Esophagus mucosa (tissue), 1 donor: ENCODE measurements at regions not wholly inside any gene's neighbourhood (a gene's known extent, or its start where the extent isn't known, plus 50 kb on each side); places are given as distances from the start of the nearest gene placed in this dataset.
"Not testable (repeated sequence)": the region's sequence is repeated elsewhere in the genome, so short reads cannot be mapped to it uniquely, and the experiment has no call there.

Source experiments
- ATAC-seq: fragments of 200-7000 bp; cut with Tn5 transposase; one replicate; pipeline ENCODE4 v1.9.1; 2020
- donor health status: DM: yes; HTN: yes; CAD: no.

DNA sequence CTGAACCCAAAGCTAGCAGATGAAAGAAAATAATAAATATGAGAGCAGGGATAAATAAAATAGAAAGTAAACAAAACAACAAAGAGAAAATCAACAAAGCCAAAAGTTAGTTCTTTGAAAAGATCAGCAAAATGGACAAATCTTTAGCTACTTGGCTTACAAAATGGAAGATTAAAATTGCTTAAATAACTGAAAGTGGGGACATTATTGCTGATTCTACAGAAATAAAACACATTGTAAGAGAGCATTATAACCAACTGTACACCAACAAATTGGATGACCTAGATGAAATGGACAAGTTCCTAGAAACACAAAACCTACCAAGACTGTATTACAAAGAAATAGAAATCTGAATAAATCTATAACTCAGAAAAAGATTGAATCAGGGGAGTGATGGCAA is 238.3 kb upstream of the C1orf87 start:
- ATAC-seq = no peak

GRCh38 chr1:60299581-60299980 is 226.0 kb upstream of the C1orf87 start:
- no peak for ATAC-seq

GRCh38 chr1:60298290-60298689 is 224.7 kb upstream of the C1orf87 start:
- no peak for ATAC-seq

- ATAC-seq = no peak
Measured at GRCh38 chr1:60296794-60297193, 223.2 kb upstream of the C1orf87 start.

DNA sequence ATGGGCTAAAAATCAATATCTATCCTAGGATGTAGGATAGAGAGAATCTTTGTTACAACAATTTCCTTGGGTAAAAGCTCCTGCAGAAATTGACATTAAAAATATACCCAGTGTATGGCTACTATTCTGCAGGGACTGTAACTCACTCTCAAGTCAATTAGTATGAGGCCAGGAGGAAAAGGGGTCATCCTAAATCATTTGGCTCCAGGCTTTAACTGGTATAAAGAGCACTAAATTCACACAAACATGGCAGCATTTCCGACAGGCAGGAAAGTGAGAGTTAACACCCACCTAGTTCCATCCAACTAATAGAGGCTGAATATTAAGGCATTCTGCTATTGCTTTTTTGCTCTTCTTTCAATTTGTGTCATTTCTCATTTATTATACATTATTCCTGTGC is 218.6 kb upstream of the C1orf87 start:
- ATAC-seq = no peak

- ATAC-seq = no peak
Measured at GRCh38 chr1:60290393-60290792, 216.8 kb upstream of the C1orf87 start.

- ATAC-seq = no peak
Measured at GRCh38 chr1:60287536-60287935, 214.0 kb upstream of the C1orf87 start.

- ATAC-seq = no peak
Measured at GRCh38 chr1:60283690-60284089, 210.1 kb upstream of the C1orf87 start.

GRCh38 chr1:60281360-60281932 is 207.9 kb upstream of the C1orf87 start:
- ATAC-seq = peak; percentile 83

DNA sequence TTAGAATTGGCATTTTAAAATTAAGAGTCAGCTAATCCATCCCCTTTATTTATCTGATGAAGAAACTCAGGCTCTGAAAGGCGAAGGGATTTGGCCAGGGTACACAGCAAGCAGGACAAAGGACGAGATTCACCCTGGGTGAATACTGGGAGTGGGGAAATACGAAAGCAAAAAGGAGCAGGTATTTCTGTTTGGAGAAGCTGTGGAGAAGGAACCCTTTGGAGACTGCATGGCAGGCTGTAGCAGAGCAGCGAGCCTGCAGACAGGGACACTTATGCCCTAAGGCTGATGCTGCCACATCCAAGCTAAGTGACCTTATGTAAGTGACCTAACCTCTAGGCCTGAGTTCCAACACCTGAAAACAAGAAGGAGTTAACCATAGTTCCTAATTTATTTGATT is 207.2 kb upstream of the C1orf87 start:
- no peak for ATAC-seq

GRCh38 chr1:60280256-60280655 is 206.7 kb upstream of the C1orf87 start:
- ATAC-seq = no peak

GRCh38 chr1:60279798-60280197 is 206.2 kb upstream of the C1orf87 start:
- no peak for ATAC-seq

GRCh38 chr1:60277269-60277668 is 203.7 kb upstream of the C1orf87 start:
- no peak for ATAC-seq

DNA sequence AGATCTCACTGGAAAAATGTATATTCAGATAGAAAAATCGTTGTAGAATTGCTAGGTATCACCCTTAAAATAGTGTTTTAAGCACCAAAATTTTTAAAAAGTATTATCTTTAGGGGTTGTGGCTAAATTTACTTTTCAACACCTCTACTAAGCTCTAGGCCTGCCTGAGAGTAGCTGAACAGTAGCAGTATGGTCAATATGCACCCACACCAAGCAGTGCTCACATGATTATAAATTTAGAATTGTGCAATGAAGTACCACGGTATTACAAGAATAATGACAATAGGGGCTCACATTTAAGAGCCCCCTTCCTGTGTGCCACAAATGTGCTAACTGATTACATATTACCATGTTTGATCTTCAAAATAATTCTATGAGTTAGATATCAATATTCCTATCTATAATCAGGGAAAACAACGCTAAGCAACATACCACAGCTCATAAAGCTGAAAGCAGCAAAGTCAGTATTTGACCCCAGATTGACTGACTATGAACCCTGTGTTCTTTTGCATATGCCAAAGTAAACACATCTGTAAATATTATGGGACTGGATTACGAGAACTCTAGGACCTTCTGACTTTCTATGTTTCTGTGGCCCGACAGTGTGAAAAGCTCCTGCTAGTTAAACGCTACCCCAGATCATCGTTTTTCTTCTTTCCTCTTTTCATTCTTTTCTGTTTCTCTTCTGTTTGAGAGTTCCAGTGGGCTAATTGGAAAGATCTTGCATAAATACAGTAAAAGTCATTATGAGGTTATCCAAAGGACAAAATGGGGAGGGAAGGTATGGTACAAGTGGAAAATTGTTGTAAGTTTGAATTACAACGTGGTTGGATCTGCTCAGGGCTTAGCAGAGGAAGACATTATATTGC is 201.1 kb upstream of the C1orf87 start:
- ATAC-seq = no peak

GRCh38 chr1:60273185-60273584 is 199.6 kb upstream of the C1orf87 start:
- ATAC-seq = no peak

DNA sequence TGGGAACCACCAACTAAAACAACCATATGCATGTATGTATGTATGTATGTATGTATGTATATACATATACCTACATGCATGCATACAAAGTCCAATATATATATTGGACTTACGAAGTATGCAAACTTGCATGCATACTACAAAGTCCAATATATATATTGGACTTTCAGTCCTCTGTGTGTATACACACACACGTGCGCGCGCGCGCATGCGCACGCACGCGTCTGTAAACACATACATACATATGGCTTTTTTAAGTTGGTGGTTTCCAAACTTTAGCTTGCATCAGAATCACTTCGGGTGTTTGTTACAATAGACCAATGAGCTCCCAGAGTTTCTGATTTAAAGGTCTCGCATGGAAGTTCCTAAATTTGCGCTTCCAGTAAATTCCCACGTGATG is 197.5 kb upstream of the C1orf87 start:
- no peak for ATAC-seq

- ATAC-seq = no peak
Measured at GRCh38 chr1:60268451-60268850, 194.9 kb upstream of the C1orf87 start.

DNA sequence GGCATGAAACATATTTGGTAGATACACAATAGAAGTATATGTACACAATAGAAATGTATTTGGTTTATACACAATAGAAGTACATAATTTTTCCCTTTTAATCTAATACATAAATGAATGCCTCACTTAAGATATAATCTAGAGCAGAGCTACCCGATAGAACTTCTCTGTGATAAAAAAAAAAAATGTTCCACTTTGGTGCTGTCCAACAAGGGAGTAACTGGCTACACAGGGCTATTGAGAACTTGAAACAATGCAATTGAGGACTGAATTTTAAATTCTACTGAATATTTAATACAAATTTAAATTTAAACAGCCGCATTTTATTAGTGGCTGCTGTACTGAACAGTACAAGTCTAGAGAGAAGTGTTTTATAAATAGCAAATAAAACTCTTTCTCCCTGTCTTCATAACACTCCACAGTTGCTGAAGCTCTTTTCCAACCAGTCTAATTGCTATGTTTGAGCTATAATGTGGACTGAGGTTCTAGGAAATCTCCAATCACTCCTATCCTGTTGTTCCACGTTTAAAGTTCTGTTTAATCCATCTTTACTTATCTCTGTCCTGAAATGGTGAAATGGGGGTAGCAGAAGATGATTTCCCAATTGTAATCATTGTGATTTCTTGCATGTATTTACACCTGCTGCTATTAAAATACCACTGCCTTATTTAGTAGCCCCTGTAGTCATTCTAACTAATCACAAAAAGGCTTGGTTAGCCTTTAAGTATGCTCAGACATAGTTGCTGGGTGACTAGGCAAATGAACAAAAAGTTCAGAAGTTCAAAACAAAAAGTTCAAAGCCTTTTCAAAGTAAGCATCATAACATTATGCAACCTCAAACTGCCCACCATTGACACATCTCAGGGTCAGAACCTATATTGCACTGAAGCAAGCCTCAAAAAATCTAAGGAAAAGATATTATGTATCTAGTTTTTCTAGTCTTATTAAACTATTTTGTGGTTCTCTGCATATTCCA is 192.3 kb upstream of the C1orf87 start:
- no peak for ATAC-seq

- no peak for ATAC-seq
Measured at GRCh38 chr1:60262701-60263100, 189.1 kb upstream of the C1orf87 start.

DNA sequence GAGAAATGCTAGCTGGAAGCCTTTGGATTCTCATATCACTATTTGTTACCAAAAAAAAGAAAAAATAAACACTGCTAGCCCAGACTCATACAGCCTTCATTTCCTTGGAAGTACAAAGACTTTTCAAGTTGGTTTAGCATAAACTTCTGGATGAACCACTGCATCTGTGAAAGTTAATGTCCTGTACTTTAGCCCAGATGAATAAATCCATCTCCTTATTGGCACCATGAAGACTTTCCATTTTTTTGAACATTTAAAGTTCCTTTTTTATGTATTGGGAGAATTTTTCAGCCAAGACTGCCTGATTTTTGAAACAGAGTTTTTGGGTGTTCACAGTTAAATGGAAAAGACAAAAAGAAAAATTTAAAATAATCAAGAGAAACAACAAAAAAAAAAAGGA is 184.0 kb upstream of the C1orf87 start:
- ATAC-seq = no peak

GRCh38 chr1:60255565-60255964 is 182.0 kb upstream of the C1orf87 start:
- no peak for ATAC-seq

DNA sequence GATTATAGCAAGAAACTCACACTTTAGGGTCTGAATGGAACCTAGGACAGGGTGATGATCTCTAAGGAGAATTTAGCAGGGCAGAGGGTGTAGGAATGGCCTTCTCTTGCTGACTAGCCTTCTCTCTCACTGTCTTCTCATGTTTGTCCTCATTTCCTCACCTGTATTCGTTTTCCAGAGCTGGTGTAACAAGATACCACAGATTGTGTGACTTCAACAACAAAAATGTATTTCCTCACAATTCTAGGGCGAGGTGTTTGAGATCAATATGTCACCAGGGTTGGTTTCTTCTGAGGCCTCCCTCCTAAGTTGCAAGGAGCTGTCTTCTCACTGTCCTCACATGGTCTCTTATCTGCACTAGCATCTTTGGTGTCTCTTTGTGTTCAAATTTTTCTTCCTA is 177.9 kb upstream of the C1orf87 start:
- no peak for ATAC-seq

DNA sequence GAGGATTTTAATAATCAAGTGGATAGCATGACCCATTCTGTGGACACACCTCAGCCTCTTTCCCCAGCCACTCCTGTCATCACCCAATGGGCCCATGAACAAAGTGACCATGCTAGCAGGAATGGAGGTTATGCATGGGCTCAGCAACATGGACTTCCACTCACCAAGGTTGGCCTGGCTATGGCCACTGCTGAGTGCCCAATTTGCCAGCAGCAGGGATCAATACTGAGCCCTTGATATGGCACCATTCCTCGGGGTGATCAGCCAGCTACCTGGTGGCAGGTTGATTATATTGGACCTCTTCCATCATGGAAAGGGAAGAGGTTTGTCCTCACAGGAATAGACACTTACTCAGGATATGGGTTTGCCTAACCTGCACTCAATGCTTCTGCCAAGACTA is 173.9 kb upstream of the C1orf87 start:
- ATAC-seq = not testable (repeated sequence)
